SK-N-DZ (cell line): ENCODE measurements at regions not wholly inside any gene's neighbourhood (a gene's known extent, or its start where the extent isn't known, plus 50 kb on each side); places are given as distances from the start of the nearest gene placed in this dataset.

Source experiments
- DNase-seq: peaks from one replicate; pipeline ENCODE4 v3.0.0-alpha.2; 2015; ENCODE audit warnings: low spot score

DNA sequence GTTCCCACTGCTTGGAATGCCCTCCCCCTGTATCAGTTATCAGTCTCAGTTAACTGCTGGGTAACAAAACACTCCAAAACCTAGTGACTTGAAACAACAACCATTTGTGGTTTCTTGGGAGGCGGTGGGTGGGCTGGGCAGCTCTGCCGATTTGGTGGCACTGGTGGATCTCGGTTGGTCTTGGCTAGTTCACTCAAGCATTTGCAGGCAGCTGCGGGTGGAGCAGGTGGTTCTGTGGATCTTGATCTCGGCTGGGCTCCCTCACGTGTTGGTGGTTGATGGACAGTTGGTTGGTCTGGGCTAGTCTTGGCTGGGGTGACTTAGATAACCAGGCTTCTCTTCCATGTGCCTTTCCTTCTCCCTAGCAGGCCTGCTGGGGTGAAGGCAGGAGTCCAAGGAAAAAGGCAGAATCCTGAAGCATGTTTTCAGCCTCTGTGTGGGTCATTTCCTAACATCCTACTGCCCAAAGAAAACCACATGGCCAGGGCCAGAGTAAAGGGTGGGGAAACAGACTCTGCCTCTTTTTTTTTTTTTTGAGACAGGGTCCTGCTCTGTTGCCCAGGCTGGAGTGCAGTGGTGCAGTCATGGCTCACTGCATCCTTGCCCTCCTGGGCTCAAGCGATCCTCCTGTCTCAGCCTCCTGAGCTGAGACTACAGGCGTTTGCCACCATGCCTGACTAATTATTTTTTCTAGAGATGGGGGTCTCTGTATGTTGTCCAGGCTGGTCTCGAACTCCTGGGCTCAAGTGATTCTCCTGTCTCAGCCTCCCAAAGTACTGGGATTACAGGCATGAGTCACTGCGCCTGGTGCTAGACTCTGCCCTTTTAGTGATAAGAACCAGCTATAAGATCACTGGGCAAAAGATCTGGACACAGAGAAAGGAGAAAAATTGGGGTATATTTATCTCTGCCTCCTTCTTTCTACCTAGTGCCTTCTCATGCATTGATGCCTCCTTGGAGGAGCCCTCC is 183.7 kb downstream of the RGS3 start:
- DNase-seq: no peak

DNA sequence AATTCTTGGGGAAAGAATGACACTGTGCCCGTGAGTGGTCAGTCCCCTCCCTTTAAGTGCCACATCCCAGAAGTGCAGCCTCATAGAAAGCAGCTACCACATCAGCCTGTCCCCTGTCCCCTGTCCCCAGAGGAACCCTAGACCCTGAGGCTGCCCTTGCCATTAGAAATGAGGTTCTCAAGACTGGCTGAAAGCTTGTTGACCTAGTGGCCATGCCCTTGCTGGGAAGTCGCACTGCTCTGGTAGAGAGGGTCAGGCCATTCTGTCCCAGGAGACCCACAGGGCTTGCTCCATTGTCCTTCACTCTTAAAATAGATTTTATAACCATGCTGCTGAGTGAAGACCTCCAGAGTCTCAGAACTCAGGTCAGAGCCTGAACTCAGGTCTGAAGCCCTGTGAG is 184.5 kb downstream of the RGS3 start:
- DNase-seq: no peak

DNA sequence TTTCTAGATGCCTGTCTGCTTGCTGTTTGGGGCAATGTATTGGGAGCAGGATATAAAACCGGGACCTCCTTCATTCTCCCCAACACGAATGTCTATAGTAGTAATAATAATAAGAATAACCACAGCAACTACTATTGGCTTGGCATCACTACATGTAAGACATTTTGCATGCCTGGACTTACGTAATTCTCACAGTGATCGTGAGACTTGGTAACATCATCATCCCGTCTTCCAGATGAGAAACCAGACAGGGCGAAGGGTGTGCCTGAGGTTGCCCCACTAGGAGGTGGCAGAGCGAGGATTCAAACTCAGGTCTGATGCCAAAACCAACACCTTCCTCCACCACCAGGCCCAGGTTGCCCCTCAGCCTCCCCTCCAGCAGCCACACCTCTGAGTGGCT is 185.1 kb downstream of the RGS3 start:
- DNase-seq: no peak

DNA sequence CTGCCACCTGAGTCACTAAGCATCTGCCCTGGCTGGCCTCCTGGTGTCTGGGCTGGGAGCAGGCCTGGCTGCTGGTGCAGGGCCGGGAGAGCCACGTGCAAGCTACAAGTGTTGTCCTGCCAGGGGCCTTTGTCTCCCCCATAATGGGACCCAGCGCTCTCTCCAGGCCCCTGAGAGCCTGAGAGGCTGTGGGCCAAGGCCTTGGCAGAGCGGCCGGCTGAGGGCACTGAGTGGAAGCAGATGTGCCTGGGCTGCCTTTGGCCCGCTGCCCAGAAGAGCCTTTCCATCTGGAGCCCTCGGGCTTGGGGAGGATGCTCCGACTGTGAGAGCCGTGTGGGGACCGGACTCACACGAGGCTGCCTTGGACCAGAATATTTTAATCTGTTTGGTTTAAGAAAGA is 185.5 kb downstream of the RGS3 start:
- DNase-seq: no peak

- no peak for DNase-seq
Measured at GRCh38 chr9:113649855-113650206, 186.3 kb downstream of the RGS3 start.

DNA sequence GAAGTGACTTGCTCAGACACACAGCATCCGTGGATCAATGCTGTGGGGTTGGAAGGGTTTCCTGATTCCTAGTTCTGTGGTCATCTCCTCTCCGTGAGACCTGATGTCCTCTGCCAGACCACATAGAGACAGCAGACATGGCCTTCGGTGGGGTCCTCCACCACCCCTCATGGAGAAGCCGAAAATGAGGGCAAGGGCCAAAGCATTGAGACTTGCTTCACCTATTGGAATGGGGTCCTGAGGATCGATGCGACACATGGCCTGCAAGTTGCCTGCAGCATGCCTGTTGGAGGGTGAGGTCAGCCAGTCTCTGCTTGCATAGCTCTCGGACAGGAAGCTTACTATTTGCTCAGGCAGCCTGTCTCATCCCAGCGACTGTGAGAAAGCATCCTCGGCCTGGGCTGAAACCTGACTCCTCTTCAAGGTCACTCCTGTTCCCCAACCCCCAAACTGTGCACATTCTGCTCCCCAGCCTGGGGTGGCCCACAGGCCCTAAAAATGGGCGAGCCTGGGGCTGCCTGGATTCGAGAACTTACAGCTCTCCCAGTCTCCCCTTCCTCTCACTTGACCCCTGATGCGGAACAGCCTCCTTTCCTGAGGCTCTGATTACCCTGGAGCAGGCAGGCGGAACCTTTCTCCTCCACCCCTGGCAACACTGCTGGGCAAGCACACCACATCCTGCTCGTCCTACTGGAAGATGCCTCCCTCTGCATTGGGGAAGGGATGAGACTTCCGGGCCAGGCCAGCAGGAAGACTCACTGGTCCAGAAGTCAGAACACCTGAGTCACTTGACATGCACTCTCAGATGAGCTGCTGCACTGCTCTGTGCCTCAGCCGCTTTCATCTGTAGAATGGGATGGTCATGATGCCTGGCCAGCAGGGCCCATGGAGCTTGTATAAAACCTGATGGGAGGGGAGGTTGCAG is 186.9 kb downstream of the RGS3 start:
- peak; percentile 53 for DNase-seq

DNA sequence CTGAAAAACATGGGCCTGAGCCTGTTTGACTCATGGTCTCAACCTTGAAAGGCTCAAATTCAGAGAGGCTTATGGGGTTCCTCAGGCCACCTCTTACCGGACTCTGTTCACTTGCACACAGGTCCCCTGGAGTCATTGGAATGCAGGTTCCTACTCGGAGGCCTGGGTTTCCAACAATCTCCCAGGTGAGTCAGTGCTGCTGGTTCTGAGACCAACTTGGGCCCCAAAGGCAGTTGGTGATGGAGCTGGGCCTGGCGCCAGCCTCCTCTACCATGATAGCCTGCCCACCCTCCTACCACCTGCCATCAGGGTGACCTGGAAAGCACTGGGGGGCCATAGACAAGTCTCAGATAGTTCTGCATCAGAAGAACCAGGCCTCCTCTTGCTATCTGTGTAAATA is 188.4 kb downstream of the RGS3 start:
- DNase-seq: no peak

DNA sequence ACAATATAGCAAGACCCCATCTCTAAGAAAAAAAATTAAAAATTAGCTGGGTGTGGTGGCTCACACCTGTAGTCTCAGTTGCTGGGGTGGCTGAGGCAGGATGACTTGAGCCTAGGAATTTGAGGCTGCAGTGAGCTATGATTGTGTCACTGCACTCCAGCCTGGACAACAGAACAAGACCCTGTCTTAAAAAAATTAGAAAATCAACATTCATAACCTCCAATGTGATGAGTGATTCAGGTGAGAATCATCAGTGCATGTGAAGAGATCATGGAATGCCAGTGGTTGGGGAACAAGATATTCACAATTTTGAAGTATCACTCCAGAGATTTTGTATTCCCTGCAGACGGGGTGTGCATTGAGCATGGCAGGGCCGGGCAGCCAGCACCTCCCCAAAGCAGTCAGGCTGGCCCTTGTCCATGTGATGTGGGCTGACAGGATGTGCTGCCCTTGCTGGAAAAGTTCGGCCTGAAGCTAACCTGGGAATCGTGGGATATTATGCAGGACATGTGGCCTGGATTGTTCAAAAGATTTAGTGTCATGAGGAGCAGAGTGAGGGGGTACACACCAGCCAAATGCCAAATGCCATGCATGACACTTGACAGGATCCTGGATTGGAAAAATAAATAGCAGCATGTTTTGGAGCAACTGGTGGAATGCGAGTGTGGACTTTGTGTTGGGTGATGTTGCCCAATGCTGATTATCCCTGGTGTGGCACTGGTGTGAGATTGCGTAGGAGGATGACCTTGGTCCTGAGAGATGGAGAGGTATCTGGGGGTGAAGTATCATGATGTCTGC is 189.0 kb downstream of the RGS3 start:
- no peak for DNase-seq

GRCh38 chr9:113653746-113654604 is 190.4 kb downstream of the RGS3 start:
- no peak for DNase-seq

DNA sequence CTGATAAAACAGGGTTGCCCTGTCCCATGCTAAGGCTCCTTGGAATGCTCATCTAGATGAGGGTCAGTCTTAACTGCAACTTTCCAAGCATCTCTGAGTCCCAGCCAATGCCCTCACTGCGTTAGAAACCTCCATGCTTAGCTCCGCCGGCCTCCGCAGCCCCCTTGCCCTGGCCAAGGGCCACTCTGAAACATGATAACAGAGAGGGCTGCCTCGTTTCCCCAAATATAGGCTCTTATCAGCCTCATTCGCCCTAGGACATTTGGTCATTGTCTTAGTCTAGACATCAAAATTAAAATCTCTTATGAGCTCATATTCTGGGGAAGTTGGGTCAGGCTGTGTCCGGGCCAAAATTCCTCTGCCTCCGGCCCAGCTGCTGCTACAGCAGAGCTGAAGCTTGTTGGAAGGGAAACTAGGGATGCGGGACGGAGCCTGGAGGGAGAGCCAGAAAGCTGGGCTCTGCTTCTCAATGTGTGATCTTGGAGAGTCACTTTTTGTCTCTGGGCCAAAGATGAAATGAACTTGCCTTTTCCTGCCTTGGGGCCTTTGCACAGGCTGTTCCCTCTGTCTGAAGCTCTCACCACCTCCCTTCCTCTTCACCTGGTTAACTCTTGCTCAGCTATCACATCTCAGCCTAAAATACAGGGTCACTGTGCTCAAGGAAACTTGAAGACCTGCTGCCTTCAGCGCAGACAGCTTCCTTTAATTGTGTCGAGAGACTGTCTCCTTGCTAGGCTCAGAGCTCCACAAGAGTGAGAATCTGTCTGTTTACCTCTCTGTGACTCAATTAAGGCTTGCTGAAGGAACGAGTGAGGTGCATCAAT is 191.3 kb downstream of the RGS3 start:
- DNase-seq: no peak

- no peak for DNase-seq
Measured at GRCh38 chr9:113656771-113657670, 193.5 kb downstream of the RGS3 start.

- DNase-seq: peak; percentile 85
Measured at GRCh38 chr9:113657765-113658544, 194.4 kb downstream of the RGS3 start.

- DNase-seq: no peak
Measured at GRCh38 chr9:113658545-113658895, 195.0 kb downstream of the RGS3 start.

GRCh38 chr9:113659039-113659438 is 195.5 kb downstream of the RGS3 start:
- no peak for DNase-seq

DNA sequence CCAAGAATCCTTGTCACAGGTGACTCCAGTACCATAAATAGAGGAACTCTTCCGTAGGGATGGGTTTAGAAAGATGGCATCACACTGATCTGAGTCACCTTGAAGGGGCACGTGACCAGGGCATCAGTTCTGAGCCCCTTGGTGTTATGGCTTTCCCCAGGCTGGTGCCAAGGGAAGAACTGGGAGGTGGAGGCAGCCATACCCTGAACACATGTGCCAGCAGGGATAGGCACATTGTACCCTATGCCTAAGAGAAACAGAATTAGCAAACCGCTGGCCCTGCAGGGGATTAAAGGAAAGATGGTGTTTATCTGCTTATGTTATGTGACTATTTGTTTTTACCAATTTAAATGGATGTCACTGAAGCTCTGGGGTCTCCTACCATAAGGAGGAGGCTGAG is 196.2 kb downstream of the RGS3 start:
- no peak for DNase-seq

GRCh38 chr9:113660196-113660595 is 196.7 kb downstream of the RGS3 start:
- DNase-seq: no peak

DNA sequence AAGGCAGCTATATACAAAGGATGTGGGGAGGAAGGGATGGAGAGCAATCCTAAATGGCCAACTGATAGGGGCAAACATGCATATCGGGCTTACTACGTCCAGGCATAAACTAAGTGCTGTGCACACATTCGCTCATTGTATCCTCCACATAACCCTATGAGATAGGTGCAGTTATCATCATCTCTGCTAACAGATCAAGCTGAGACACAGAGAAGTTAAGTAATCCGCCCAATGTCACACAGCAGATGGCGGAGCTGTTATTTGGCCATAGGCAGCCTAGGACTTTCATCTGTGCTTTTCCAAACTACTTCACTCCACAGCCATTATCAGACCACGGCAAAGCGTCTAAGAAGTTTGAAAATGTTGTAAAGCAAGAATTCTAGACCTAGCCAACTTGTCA is 197.5 kb downstream of the RGS3 start:
- no peak for DNase-seq
